ENCODE measurements at regions not wholly inside any gene's neighbourhood (a gene's known extent, or its start where the extent isn't known, plus 50 kb on each side); places are given as distances from the start of the nearest gene placed in this dataset.

GRCh38 chr10:10946081-10946480 lies 71.6 kb upstream of the CELF2 start:
- Histone ChIP-seq H3K36me3 (ENCODE audit: control insufficient read depth, low read length) (no peaks in the 10 kb centered on the region), H3K4me2 (ENCODE audit: low read length) (no peak overlapping the region), H3K9me2 (replicated peaks; ENCODE audit: control insufficient read depth, low read length) (no peaks in the 10 kb centered on the region), H3F3A (ENCODE audit: control insufficient read depth, insufficient read depth) (no peaks in the 10 kb centered on the region), H3K27me3 (ENCODE audit: control insufficient read depth, low read length) (no peaks in the 10 kb centered on the region), H3K4me1 (ENCODE audit: control insufficient read depth, low read length) (no peaks in the 10 kb centered on the region), H3K9me3 (ENCODE audit: control insufficient read depth, insufficient read depth, low read length) (no peaks in the 10 kb centered on the region), H3K27ac (ENCODE audit: low read depth, low read length) (no peak overlapping the region), H4K20me1 (ENCODE audit: control insufficient read depth, insufficient read depth, low read depth, low read length) (no peaks in the 10 kb centered on the region), H3K79me2 (ENCODE audit: control insufficient read depth, low read length) (no peaks in the 10 kb centered on the region), H3K4me3 (ENCODE audit: low read length) (no peak overlapping the region)
- TF ChIP-seq CTCF (IDR thresholded peaks at IDR 0.05; ENCODE audit: low read depth, low read length, poor library complexity, severe bottlenecking) (no peak), EZH2phosphoT487 (IDR thresholded peaks at IDR 0.05; ENCODE audit: borderline replicate concordance, low read length) (no peak)

- TF ChIP-seq CTCF (IDR thresholded peaks at IDR 0.05; ENCODE audit: low read depth, low read length, poor library complexity, severe bottlenecking) (no peak), EZH2phosphoT487 (IDR thresholded peaks at IDR 0.05; ENCODE audit: borderline replicate concordance, low read length) (no peak)
- Histone ChIP-seq H3K36me3 (ENCODE audit: control insufficient read depth, low read length) (no peaks in the 10 kb centered on the region), H3K4me1 (ENCODE audit: control insufficient read depth, low read length) (no peaks in the 10 kb centered on the region), H3K4me3 (ENCODE audit: low read length) (no peak overlapping the region), H3K9me3 (ENCODE audit: control insufficient read depth, insufficient read depth, low read length) (no peaks in the 10 kb centered on the region), H3K27ac (ENCODE audit: low read depth, low read length) (no peak overlapping the region), H3F3A (ENCODE audit: control insufficient read depth, insufficient read depth) (no peaks in the 10 kb centered on the region), H3K79me2 (ENCODE audit: control insufficient read depth, low read length) (no peaks in the 10 kb centered on the region), H3K9me2 (replicated peaks; ENCODE audit: control insufficient read depth, low read length) (no peaks in the 10 kb centered on the region), H4K20me1 (ENCODE audit: control insufficient read depth, insufficient read depth, low read depth, low read length) (no peaks in the 10 kb centered on the region), H3K27me3 (ENCODE audit: control insufficient read depth, low read length) (no peaks in the 10 kb centered on the region), H3K4me2 (ENCODE audit: low read length) (no peak overlapping the region)
These were observed 70.9 kb upstream of the CELF2 start for GRCh38 chr10:10946801-10947200.

- no peaks in the 10 kb centered on the region for H3K9me3 ChIP-seq (ENCODE audit: control insufficient read depth, insufficient read depth, low read length)
- no peak overlapping the region for H3K4me3 ChIP-seq (ENCODE audit: low read length)
- H3K27me3 ChIP-seq (ENCODE audit: control insufficient read depth, low read length) = no peaks in the 10 kb centered on the region
- no peaks in the 10 kb centered on the region for H3K79me2 ChIP-seq (ENCODE audit: control insufficient read depth, low read length)
- no peaks in the 10 kb centered on the region for H3K36me3 ChIP-seq (ENCODE audit: control insufficient read depth, low read length)
- TF ChIP-seq CTCF (IDR thresholded peaks at IDR 0.05; ENCODE audit: low read depth, low read length, poor library complexity, severe bottlenecking) (no peak), EZH2phosphoT487 (IDR thresholded peaks at IDR 0.05; ENCODE audit: borderline replicate concordance, low read length) (no peak)
- no peaks in the 10 kb centered on the region for H3K4me1 ChIP-seq (ENCODE audit: control insufficient read depth, low read length)
- H3K9me2 ChIP-seq (replicated peaks; ENCODE audit: control insufficient read depth, low read length) = no peaks in the 10 kb centered on the region
- H3F3A ChIP-seq (ENCODE audit: control insufficient read depth, insufficient read depth) = no peaks in the 10 kb centered on the region
- H3K27ac ChIP-seq (ENCODE audit: low read depth, low read length) = no peak overlapping the region
- no peaks in the 10 kb centered on the region for H4K20me1 ChIP-seq (ENCODE audit: control insufficient read depth, insufficient read depth, low read depth, low read length)
- H3K4me2 ChIP-seq (ENCODE audit: low read length) = no peak overlapping the region
These were observed 66.0 kb upstream of the CELF2 start for GRCh38 chr10:10951675-10952074.

- H3K9me2 ChIP-seq (replicated peaks; ENCODE audit: control insufficient read depth, low read length) = no peaks in the 10 kb centered on the region
- no peaks in the 10 kb centered on the region for H3K79me2 ChIP-seq (ENCODE audit: control insufficient read depth, low read length)
- no peaks in the 10 kb centered on the region for H3K36me3 ChIP-seq (ENCODE audit: control insufficient read depth, low read length)
- H3K9me3 ChIP-seq (ENCODE audit: control insufficient read depth, insufficient read depth, low read length) = no peaks in the 10 kb centered on the region
- H4K20me1 ChIP-seq (ENCODE audit: control insufficient read depth, insufficient read depth, low read depth, low read length) = no peaks in the 10 kb centered on the region
- H3K4me1 ChIP-seq (ENCODE audit: control insufficient read depth, low read length) = no peaks in the 10 kb centered on the region
- no peaks in the 10 kb centered on the region for H3F3A ChIP-seq (ENCODE audit: control insufficient read depth, insufficient read depth)
- no peak overlapping the region for H3K4me3 ChIP-seq (ENCODE audit: low read length)
- TF ChIP-seq CTCF (IDR thresholded peaks at IDR 0.05; ENCODE audit: low read depth, low read length, poor library complexity, severe bottlenecking) (no peak), EZH2phosphoT487 (IDR thresholded peaks at IDR 0.05; ENCODE audit: borderline replicate concordance, low read length) (no peak)
- no peaks in the 10 kb centered on the region for H3K27me3 ChIP-seq (ENCODE audit: control insufficient read depth, low read length)
- H3K27ac ChIP-seq (ENCODE audit: low read depth, low read length) = no peak overlapping the region
- no peak overlapping the region for H3K4me2 ChIP-seq (ENCODE audit: low read length)
These were observed 64.9 kb upstream of the CELF2 start for GRCh38 chr10:10952800-10953199.

All from DOHH2 (cell line).